ENCODE measurements at regions not wholly inside any gene's neighbourhood (a gene's known extent, or its start where the extent isn't known, plus 50 kb on each side); places are given as distances from the start of the nearest gene placed in this dataset.
"Not testable (repeated sequence)": the region's sequence is repeated elsewhere in the genome, so short reads cannot be mapped to it uniquely, and the experiment has no call there.

DNA sequence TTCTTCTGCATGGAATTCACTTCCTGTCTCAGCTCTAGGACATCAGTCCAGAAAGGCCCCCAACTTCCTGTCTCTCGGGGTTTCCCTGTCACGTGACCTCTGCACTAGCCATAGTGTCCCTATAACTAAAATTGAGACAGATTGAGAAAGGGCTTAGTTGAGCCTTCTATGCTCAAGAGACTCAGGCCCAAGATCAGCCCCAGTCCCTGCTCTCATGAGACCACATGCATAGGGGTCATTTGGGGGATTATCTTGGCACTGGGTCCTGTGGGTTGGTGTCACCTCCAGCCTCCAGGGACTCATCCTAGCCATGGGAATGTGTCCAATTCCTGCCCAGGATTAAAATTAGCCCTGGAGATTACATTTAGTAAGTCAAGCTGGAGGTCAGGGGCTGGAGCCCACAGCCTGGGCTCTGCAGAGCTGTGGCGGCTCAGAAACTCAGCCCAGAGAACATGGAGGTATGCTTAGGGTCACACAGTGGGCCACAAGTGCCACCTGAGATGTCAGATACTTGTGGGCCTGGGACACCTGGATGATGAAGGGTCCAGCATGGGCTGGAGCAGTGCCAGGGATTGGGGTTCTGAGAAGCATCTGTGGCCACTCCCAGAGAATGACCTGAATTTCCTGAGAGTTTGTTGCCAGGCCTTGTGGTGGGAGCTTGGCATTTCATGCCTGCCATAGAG is 174.3 kb upstream of the TPTE start:
- not testable (repeated sequence) for ATAC-seq (replicated peaks; ENCODE audit: extremely low read depth, poor library complexity, severe bottlenecking); H3K4me3 Mint-ChIP-seq; H3K4me1 Mint-ChIP-seq; H3K36me3 Mint-ChIP-seq (ENCODE audit: insufficient read depth); DNase-seq (ENCODE audit: low spot score in 2 of 2); H3K27ac Mint-ChIP-seq (ENCODE audit: low read depth); H3K27me3 Mint-ChIP-seq
- peaks cover 30% of the 10 kb centered on the region for H3K9me3 Mint-ChIP-seq

- not testable (repeated sequence) for H3K4me1 Mint-ChIP-seq; DNase-seq (ENCODE audit: low spot score in 2 of 2); H3K4me3 Mint-ChIP-seq; H3K36me3 Mint-ChIP-seq (ENCODE audit: insufficient read depth); ATAC-seq (replicated peaks; ENCODE audit: extremely low read depth, poor library complexity, severe bottlenecking); H3K27me3 Mint-ChIP-seq; H3K27ac Mint-ChIP-seq (ENCODE audit: low read depth)
- peaks cover 35% of the 10 kb centered on the region for H3K9me3 Mint-ChIP-seq
These were observed 173.7 kb upstream of the TPTE start for GRCh38 chr21:10347675-10348074.

DNA sequence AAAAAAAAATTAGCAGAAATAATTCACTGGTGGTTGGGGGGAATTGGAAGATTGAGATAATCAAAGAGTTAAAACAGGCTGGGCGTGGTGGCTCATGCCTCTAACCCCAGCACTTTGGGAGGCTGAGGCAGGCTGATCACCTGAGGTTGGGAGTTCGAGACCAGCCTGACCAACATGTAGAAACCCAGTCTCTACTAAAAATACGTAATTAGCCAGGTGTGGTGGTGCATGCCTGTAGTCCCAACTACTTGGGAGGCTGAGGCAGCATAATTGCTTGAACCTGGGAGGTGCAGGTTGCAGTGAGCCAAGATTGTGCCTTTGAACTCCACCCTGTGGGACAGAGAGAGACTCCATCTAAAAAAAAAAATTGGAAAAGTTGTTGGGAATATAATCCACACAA is 173.2 kb upstream of the TPTE start:
- H3K9me3 Mint-ChIP-seq, result peaks cover 39% of the 10 kb centered on the region
- not testable (repeated sequence) for H3K4me1 Mint-ChIP-seq; H3K27me3 Mint-ChIP-seq; H3K4me3 Mint-ChIP-seq; H3K36me3 Mint-ChIP-seq (ENCODE audit: insufficient read depth); H3K27ac Mint-ChIP-seq (ENCODE audit: low read depth); DNase-seq (ENCODE audit: low spot score in 2 of 2); ATAC-seq (replicated peaks; ENCODE audit: extremely low read depth, poor library complexity, severe bottlenecking)

DNA sequence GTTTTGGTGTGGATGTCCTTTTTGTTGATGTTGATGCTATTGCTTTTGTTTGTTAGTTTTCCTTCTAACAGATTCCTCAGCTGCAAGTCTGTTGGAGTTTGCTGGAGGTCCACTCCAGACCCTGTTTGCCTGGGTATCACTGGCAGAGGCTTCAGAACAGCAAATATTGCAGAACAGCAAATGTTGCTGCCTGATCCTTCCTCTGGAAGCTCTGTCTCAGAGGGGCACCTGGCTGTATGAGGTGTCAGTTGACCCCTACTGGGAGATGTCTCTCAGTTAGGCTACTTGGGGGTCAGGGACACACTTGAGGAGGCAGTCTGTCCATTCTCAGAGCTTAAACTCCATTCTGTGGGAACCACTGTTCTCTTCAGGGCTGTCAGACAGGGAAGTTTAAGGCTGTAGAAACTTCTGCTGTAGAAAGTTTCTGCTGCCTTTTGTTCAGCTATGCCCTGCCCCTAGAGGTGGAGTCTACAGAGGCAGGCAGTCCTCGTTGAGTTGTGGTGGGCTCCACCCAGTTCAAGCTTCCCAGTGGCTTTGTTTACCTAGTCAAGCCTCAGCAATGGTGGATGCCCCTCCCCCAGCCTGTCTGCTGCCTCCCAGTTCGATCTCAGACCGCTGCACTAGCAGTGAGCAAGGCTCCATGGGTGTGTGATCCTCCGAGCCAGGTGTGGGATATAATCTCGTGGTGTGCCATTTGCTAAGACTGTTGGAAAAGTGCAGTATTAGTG is 166.4 kb upstream of the TPTE start:
- H3K27ac Mint-ChIP-seq (ENCODE audit: low read depth); ATAC-seq (replicated peaks; ENCODE audit: extremely low read depth, poor library complexity, severe bottlenecking): not testable (repeated sequence)

DNA sequence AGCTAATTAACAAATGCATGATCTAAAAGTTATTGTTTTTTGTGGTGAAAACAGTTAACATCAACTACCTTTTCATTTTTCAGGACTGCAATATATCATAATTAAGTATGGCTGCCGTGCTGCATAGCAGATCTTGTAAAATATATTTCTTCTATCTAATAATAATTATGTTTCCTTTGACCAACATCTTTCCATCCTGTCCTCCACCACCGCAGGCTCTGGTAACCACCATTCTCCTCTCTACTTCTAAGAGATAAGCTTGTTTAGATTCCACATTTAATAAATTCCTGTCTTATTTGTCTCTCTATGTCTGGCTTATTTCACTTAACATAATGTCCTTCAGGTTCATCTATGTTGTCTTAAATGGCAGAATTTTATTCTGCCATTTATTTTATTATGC is 162.3 kb upstream of the TPTE start:
- not testable (repeated sequence) for DNase-seq (ENCODE audit: low spot score in 2 of 2); H3K4me1 Mint-ChIP-seq; H3K27me3 Mint-ChIP-seq; H3K27ac Mint-ChIP-seq (ENCODE audit: low read depth); ATAC-seq (replicated peaks; ENCODE audit: extremely low read depth, poor library complexity, severe bottlenecking); H3K4me3 Mint-ChIP-seq; H3K36me3 Mint-ChIP-seq (ENCODE audit: insufficient read depth)
- peaks cover 26% of the 10 kb centered on the region for H3K9me3 Mint-ChIP-seq

More for the DNA sequence above, 166.4 kb upstream of the TPTE start:
- H3K9me3 Mint-ChIP-seq, result peaks cover 28% of the 10 kb centered on the region
- not testable (repeated sequence) for DNase-seq (ENCODE audit: low spot score in 2 of 2); H3K36me3 Mint-ChIP-seq (ENCODE audit: insufficient read depth); H3K4me3 Mint-ChIP-seq; H3K27me3 Mint-ChIP-seq; H3K4me1 Mint-ChIP-seq

DNA sequence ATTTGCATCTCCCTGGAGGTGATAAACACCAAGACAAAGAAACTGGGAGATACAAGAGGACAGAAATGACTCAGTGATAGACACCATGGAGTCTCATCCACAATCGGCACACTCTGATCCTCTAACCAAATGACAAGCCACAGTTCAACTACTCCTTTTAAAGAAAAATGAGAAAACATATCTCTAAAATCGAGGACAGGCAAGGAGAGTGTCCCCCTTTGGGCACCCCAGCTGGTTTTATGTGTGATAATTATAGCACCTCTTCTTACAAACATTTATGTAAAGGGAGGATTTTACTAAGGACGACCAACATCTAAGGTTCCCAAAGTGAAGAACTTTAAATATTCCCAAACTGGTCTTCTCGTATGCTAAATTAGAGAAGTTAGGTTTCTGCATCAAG is 161.5 kb upstream of the TPTE start:
- H3K36me3 Mint-ChIP-seq (ENCODE audit: insufficient read depth); H3K4me1 Mint-ChIP-seq; ATAC-seq (replicated peaks; ENCODE audit: extremely low read depth, poor library complexity, severe bottlenecking); H3K27me3 Mint-ChIP-seq; H3K4me3 Mint-ChIP-seq; H3K27ac Mint-ChIP-seq (ENCODE audit: low read depth); DNase-seq (ENCODE audit: low spot score in 2 of 2): not testable (repeated sequence)
- H3K9me3 Mint-ChIP-seq, result peaks cover 22% of the 10 kb centered on the region

GRCh38 chr21:10361214-10361736 is 160.1 kb upstream of the TPTE start:
- not testable (repeated sequence) for H3K36me3 Mint-ChIP-seq (ENCODE audit: insufficient read depth); H3K27ac Mint-ChIP-seq (ENCODE audit: low read depth); DNase-seq (ENCODE audit: low spot score in 2 of 2); H3K4me3 Mint-ChIP-seq; H3K27me3 Mint-ChIP-seq; H3K4me1 Mint-ChIP-seq; ATAC-seq (replicated peaks; ENCODE audit: extremely low read depth, poor library complexity, severe bottlenecking)
- H3K9me3 Mint-ChIP-seq, result peaks cover 22% of the 10 kb centered on the region

DNA sequence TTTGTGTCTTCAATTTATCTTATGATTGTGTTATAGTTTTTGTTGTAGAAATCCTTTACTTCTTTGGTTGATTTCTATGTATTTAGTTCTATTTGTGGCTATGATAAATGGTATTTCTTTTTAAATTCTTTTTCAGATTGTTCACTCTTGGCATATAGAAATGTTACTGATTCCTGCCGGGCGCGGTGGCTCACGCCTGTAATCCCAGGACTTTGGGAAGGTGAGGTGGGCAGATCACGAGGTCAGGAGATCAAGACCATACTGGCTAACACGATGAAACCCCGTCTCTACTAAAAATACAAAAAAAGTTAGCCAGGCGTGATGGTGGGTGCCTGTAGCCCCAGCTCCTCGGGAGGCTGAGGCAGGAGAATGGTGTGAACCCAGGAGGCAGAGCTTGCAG is 158.6 kb upstream of the TPTE start:
- H3K27ac Mint-ChIP-seq (ENCODE audit: low read depth); H3K27me3 Mint-ChIP-seq; H3K4me3 Mint-ChIP-seq; DNase-seq (ENCODE audit: low spot score in 2 of 2); H3K36me3 Mint-ChIP-seq (ENCODE audit: insufficient read depth); ATAC-seq (replicated peaks; ENCODE audit: extremely low read depth, poor library complexity, severe bottlenecking); H3K4me1 Mint-ChIP-seq: not testable (repeated sequence)
- peaks cover 22% of the 10 kb centered on the region for H3K9me3 Mint-ChIP-seq

DNA sequence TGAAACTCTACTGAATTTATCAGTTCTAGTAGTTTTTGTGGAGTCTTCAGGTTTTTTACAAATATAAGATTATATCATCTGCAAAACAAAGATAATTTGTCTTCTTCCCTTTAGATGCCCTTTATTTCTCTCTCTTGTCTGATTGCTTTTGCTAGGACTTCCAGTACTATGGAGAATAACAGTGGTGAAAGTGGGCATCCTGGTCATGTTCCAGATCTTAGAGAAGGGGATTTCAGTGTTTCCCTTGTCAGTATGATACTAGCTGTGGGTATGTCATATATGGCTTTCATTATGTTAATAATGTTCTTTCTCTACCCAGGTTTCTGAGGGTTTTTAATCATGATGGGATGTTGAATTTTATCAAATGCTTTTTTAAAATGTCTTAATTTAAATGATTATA is 158.1 kb upstream of the TPTE start:
- H3K27ac Mint-ChIP-seq (ENCODE audit: low read depth); DNase-seq (ENCODE audit: low spot score in 2 of 2); H3K4me3 Mint-ChIP-seq; H3K4me1 Mint-ChIP-seq; H3K36me3 Mint-ChIP-seq (ENCODE audit: insufficient read depth); H3K27me3 Mint-ChIP-seq; ATAC-seq (replicated peaks; ENCODE audit: extremely low read depth, poor library complexity, severe bottlenecking): not testable (repeated sequence)
- peaks cover 22% of the 10 kb centered on the region for H3K9me3 Mint-ChIP-seq

DNA sequence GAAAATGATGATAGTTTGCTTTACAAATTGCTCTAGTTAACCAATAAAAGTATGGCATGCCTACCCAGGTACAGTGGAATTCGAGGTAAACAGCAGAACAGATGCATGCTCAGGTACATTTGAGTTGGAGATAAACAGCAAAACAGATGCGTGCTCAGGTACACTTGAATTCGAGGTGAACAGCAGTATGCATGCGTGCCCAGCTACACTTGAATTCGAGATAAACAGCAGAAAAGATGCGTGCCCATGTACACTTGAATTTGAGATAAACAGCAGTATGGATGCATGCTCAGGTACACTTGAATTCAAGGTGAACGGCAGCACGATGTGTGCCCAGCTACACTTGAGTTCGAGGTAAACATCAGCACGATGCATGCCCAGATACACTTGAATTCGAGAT is 155.2 kb upstream of the TPTE start:
- not testable (repeated sequence) for ATAC-seq (replicated peaks; ENCODE audit: extremely low read depth, poor library complexity, severe bottlenecking); H3K4me3 Mint-ChIP-seq; H3K27me3 Mint-ChIP-seq; H3K36me3 Mint-ChIP-seq (ENCODE audit: insufficient read depth); H3K27ac Mint-ChIP-seq (ENCODE audit: low read depth); H3K4me1 Mint-ChIP-seq; DNase-seq (ENCODE audit: low spot score in 2 of 2); H3K9me3 Mint-ChIP-seq

- H3K9me3 Mint-ChIP-seq; DNase-seq (ENCODE audit: low spot score in 2 of 2); H3K27ac Mint-ChIP-seq (ENCODE audit: low read depth); H3K4me3 Mint-ChIP-seq; H3K4me1 Mint-ChIP-seq; H3K27me3 Mint-ChIP-seq; ATAC-seq (replicated peaks; ENCODE audit: extremely low read depth, poor library complexity, severe bottlenecking); H3K36me3 Mint-ChIP-seq (ENCODE audit: insufficient read depth): not testable (repeated sequence)
These were observed 153.8 kb upstream of the TPTE start for GRCh38 chr21:10367586-10367985.

DNA sequence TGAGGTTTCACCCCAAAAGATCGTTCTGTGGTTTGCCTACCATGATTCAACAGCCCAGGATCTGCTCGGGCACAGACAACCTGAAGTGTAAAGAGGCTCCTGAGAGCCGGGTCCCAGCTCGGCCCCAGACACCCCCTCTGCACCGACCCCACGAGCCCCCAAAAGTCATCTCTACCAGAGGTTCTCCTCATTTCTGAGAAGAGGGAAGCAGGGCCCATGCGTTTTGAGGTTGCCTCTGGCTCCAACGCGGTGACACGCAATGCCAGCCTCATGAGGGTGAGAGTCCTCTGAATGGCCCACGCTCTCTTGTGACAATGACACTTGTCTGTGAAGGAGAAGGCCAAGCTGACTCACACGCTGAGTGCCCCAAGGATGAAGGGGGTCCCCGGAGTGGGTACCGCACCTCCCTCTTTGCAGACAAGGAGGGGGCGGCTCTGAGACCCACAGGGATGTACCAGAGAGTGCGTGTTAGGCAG is 153.0 kb upstream of the TPTE start:
- not testable (repeated sequence) for H3K27ac Mint-ChIP-seq (ENCODE audit: low read depth); H3K4me1 Mint-ChIP-seq; H3K9me3 Mint-ChIP-seq; DNase-seq (ENCODE audit: low spot score in 2 of 2); ATAC-seq (replicated peaks; ENCODE audit: extremely low read depth, poor library complexity, severe bottlenecking); H3K36me3 Mint-ChIP-seq (ENCODE audit: insufficient read depth); H3K27me3 Mint-ChIP-seq; H3K4me3 Mint-ChIP-seq

DNA sequence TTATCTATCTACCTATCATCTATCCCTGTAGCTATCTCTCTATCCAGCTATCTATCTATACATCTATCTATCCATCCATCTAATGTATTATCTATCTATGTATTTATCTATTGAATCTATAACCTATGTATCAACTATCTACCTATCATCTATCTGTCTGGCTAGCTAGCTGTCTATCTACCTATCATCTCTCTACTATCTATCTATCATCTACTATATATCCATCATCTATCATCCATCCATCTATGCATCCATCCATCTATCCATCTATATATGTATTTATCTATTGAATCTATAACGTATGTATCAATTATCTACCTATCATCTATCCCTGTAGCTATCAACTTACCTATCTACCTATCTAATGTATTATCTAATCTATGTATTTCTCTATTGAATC is 152.1 kb upstream of the TPTE start:
- H3K36me3 Mint-ChIP-seq (ENCODE audit: insufficient read depth); H3K27ac Mint-ChIP-seq (ENCODE audit: low read depth); H3K9me3 Mint-ChIP-seq; DNase-seq (ENCODE audit: low spot score in 2 of 2); H3K27me3 Mint-ChIP-seq; H3K4me3 Mint-ChIP-seq; H3K4me1 Mint-ChIP-seq; ATAC-seq (replicated peaks; ENCODE audit: extremely low read depth, poor library complexity, severe bottlenecking): not testable (repeated sequence)

Measured in central memory CD8-positive, alpha-beta T cell (primary cell).